ENCODE measurements at regions not wholly inside any gene's neighbourhood (a gene's known extent, or its start where the extent isn't known, plus 50 kb on each side); places are given as distances from the start of the nearest gene placed in this dataset.

DNA sequence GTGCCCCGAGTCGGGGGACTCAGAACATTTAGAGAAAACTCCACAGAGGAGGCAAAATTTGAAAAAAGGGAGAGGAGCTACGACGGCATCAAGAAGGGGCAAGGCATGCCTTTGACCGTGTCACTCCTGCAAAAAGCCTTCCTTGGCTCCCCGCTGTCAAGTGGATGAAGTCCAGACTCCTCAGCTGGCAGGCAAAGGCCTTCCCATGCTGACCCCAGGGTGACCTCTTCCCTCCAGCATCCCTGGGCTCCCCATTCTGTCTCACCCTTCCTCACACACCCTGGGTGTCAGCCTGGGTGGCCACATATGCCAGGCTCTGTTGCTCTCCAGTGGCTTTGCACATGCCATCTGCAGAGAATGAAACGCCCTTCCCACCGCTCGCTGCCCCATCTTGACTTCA lies 88.4 kb upstream of the ZMIZ1 start:
- no peak for DNase-seq

DNA sequence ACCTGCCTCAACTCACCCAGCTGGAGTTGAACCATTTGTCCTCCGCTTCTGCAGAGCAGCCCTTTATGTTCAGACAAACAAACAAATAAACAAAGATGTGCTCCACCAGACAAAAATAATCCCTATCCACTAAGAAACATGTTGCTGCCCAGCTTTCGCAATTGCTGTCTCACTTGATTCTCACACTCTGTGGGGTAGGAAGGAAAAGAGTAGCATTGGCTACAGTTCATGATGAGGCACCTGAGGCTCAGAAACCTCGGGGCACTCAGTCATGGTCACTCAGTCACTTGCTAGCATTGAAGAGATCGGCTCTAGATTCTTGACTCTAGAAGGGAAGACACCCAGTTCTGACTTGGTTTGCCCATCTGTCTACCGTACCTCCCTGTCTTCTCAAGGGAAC lies 88.0 kb upstream of the ZMIZ1 start:
- no peak for DNase-seq

DNA sequence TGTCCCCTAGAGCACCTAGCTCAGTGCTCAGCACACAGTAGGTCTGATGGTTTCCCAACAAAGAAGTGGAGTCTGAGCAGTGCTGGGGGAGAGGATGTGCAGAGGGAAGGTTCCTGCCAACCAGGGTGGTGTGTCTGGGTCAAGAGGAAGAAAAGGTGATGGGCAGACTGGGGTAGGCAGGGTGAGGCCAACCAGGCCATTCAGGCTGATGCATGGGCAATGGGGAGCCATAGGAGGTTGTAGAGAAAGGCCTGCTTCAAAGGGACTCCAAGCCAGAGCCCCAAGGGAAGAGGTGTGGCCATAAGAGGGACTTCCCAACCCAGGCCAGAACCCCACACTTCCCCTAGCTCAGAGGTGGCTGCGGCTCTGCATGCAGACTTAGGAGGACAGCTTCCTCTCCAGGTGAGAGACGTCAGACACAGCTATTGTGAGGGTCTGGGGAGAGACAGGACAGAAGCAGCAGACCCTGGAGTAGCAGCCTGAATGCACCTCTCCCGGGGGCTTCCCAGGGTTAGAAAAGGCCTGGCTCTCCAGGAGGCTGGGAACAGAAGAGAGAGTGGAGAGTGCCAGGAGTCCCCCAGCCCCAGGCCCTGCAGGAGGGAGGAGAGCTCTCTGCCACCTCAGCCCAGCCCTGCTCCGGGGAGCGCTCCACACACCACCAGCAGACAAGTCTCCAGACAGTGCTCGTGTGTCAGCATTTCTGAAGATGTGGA lies 87.4 kb upstream of the ZMIZ1 start:
- DNase-seq = peak; percentile 22

DNA sequence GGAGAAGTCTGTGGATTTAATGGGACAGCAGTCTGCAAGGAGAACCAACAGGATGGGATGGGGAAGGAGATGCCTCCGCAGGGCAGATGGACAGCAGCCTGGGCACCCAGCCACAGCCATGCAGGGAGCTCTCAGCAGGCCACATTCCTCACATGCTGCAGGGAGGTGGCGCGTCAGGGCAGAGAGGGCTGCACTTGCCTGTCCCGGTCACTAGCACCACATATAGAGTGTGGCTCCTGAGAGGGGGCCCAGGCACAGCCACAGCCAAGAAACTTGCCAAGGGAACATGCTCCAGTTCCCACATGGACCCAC lies 86.8 kb upstream of the ZMIZ1 start:
- DNase-seq = no peak

DNA sequence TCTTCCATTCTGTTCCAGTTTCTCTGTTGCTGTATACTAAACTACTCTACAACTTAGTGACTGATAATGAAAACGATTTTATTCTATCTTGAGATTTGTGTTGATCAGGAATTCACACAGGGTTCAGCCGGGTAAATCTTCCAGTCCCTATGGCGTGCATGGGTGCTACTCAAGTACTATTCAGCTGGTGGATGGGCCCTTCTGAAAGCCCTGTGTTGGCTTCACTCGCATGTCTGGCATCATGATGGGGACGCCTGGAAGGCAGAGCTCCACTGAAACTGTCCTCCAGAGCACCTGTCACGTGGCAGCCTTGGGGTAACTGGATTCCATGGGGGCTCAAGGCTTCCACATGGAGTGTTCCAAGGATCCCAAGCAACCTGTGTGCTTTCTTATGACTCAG lies 86.0 kb upstream of the ZMIZ1 start:
- DNase-seq = no peak

DNA sequence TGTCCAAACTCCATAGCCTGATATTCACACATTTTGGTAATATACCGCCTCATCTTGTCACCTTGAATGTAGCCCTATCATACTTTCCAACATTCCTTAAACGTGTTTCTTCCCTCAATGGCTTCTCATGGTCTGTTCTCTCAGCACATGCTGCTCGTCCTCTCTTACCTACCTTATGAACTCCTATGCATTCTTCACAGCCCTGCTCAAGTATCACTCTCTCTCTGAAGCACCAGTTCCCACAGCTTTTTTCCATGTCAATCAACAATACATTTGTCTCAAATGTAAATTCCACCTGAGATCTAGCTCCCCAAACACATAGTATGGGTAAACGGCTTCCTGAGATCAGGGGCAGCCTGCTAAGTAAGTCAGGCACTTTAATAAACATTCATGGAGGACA lies 85.2 kb upstream of the ZMIZ1 start:
- no peak for DNase-seq

DNA sequence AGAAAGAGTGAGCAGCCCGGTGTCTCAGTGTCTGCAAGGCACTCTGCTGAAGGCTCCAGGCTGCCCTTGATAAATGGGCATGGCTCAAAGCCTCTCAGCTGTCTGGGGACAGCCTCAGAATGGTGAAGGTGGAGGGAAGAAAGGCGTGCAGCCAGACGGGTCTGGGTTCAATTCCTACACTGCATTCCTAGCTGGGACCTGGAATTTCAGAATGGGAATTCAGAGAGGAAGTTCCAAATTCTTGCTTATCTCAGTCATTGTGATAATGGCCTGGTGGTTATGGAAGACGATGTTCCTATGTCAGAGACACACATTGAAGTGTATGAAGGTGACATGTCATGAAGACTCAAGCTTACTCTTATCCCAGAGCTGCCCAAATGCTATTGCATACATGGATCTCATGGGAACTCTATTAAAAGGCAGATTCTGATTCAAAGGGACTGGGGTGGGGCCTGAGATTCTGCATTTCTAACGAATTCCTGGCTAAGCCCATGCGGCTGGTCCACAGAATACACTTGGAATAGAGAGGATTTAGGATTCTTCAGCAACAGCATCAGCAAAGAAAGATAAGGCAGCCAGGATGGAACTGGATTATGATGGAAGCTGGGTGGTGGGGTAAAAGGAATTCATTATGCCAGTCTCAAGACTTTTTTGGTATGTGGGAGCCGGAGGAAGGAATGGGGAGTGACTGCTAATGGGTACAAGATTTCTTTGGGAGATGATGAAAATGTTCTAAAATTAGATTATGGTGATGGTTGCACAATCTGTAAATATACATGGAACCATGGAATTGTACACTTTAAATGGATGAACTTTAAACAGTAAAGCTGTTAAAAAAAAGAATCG lies 82.6 kb upstream of the ZMIZ1 start:
- no peak for DNase-seq

DNA sequence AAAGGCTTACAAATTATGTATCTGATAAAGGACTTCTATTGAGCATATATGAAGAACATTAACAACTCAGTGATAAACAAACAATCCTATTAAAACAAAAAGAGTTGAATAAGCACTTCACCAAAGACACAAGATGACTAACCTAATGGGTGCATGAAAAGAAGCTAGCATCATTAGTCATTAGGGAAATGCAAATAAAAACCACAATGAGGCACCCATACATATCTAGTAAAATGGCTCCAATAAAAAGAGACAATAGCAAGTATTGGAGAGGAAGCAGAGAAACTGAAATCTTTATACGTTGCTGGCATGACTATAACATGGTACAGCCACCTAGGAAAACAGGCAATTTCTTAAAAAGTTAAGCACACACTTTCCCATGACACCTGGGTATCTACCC lies 77.6 kb upstream of the ZMIZ1 start:
- DNase-seq = no peak

DNA sequence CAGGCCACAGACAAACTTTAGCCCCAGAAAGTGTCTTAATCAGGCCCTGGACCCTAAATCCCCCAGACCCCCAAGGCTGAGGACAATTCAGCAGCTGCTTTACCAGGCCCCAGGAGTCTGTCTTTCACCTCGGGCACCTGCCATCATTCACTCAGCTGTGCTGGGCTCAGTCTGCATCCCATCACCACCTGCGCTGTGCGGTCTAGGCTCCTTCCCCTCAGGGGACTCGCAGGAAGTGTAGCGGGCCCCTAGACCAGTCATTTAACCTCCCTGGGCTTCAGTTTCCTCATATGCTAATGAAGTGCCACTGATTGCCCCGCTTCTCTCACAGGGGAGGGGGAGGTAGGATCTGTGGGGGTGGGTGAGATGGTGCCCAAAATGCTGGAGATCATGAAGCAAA lies 76.4 kb upstream of the ZMIZ1 start:
- peak; percentile 11 for DNase-seq

DNA sequence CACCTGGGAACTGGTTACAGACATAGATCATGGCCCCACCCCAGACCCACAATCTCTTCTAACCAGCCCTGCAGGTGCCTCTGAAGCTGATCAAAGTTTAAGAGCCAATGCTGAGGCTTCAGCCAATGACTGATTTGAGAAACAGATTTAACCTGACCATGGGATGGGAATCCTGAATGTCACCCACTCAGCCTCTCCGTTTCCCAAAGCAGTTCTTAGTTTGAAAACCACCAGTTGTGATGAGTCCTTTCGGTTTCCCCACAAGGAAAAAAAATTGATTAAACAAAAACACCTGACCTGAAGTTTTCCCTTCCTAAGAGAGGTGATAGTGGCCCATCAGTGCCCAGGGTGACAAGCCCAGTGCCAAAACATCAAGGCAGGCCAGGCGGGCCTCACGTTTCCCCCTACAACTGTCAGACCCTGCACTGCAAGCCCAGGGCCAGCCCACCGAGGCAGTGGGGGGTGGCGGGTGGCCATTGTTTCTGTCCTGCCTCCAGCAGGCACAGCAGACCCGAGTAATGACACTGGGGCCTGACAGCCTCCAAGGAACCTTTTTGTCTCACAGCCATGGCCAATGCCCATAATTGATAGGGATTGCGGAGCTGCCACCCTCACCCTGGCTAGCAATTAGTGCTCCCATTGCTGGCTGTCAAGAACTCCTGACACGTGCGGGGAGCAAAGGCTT lies 75.4 kb upstream of the ZMIZ1 start:
- DNase-seq = no peak

DNA sequence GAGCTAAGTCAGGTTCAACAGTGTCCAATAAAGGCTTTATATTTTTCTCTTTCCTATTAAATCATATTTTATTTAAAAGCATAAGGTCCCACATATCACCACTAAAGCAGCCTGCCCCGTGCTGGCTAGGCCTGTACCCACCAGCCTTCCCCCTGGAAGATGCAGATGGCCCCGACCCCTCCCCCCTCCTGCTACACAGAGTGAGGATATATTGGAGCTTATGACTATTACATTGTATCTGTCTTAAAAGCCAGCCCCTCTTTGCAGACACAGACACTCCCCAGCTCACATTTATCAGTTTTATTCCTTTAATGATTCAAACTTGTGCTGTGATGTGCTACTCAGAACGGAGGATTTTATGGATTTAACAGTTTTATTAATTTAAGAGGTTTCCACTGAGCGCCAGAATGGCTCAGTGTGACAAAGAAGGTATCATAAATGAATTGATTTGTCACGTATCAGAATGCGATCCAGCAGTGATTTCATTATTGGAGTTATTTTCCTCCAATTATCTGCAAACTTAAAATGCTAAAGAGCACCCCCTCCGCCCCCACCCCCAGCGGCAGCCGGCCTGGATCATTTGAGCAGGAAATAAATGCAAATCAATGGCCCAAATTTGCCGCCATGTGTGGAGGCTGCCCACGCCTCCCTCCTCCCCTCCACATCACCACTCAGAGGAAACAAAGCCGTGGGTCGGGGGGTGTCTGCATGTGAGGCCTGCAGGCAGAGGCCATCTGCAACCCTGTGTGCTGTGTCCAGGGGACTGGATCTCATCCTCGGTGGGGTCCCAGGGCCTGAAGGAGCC lies 72.6 kb upstream of the ZMIZ1 start:
- DNase-seq = no peak

DNA sequence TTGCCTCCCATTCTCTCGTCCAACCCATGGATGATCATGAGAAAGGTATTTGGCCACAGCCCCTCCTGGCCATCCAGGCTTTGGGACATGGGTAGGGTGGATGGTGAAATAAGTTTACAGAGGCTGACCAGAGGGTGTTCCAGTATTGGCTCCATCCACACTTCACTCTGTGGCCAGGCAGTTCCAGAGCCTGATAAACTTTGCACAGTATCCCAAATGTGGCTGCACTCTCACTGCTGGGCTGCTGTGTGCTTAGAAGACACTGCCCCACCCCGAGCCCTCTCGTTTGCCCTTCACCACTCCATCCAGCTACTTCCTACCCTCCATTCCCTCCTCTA lies 72.0 kb upstream of the ZMIZ1 start:
- no peak for DNase-seq

DNA sequence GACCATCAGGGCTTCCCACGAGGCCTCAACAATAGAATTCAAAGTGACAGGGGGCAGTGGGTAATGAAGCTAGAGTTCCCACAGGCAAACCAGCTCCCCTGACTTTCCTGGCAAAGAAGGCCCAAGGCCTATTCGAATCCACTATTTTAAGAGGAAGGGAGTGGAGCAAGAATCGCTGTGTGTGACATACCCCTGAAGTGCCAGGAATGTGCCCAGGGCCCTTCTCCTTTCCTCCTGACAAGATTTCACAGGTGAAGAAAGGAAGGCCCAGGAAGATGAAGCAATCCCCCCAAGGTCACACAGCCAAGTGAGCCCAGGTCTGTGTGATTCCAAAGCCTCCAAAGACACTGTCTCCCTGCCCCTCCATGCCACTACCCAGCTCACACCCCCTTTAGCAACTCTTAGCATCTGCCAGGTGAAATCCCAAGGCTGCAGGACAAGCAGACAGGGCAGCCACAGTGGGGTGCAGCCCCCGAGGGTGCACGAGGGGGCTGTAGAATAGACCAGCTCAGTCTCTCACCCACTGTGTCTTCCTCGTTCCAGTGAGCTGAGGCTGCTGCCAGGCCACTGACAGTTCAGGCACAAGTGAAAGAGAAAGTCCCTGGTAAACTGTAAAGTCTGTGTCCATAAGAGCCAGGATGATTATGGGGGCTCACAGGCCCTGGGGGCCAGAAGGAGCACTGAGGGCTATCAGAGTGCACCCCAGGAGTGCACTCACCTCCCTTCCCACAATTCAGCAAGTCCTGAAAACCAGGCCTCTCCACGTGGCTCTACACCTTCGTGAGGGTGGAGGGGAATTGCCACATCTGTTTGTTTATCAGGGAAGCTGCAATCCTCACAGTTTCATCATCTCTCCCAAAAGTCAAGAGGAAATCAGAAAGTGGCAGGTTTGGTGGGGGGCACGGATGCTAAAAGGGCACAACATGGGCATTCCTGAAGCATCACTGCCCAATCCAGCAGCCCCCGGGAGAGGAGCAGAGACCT lies 70.8 kb upstream of the ZMIZ1 start:
- DNase-seq = no peak

DNA sequence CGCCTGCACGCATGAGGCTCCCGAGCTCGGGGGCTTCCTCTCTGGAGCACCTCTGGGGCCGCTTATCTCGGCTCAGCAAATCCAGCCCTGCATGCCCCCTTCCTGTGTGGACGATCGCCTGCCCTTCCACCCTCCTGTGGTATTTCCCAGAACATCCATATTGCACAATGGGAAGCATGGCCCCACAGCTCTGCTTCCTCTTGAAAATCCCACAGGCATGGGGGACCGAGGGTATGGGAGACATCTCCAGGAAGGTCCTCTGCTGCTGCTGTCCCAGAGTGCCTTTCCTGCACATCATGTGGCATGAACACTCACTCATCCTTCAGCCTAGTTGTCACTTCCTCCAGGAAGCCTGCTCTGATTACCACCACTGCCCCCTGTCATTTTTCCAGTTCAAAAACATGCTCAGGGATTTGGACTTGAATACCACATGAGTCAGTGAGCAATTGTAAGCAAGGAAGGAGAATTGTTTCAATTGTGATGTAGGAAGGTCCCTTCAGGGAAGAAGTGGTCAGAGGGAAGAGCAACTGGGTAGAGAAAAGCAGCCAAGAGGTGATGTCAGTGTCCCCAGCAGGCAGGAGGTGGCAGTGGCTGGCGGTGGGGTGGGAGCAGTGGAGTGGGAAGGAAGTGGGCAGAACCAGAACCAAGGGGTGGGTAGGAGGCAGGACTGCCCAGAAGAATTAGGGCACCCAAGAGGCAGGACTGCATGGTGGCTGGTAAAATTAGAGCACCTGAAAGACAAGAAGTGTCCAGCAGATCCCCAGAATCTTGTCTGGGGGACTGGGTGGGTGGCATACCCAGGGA lies 67.5 kb upstream of the ZMIZ1 start:
- DNase-seq = no peak

DNA sequence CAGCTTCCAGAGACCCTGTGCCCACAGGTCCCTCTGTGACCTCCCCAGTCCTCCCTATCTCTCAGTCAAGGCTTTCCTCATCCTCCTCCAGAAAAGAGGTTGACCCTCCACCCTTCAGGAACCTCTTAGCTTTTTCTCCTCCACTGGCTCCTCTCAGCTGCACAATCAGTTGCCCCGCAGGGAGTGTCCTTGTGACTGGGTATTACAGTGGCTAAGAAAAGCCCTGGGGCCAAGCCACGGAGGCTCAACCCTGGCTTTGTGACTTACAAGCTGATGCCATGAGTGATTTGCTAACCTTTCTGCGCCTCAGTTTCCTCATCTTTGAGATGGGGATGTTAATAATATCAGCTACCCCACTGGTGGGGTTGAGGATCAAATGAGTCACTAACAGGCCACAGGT lies 66.4 kb upstream of the ZMIZ1 start:
- DNase-seq = no peak

DNA sequence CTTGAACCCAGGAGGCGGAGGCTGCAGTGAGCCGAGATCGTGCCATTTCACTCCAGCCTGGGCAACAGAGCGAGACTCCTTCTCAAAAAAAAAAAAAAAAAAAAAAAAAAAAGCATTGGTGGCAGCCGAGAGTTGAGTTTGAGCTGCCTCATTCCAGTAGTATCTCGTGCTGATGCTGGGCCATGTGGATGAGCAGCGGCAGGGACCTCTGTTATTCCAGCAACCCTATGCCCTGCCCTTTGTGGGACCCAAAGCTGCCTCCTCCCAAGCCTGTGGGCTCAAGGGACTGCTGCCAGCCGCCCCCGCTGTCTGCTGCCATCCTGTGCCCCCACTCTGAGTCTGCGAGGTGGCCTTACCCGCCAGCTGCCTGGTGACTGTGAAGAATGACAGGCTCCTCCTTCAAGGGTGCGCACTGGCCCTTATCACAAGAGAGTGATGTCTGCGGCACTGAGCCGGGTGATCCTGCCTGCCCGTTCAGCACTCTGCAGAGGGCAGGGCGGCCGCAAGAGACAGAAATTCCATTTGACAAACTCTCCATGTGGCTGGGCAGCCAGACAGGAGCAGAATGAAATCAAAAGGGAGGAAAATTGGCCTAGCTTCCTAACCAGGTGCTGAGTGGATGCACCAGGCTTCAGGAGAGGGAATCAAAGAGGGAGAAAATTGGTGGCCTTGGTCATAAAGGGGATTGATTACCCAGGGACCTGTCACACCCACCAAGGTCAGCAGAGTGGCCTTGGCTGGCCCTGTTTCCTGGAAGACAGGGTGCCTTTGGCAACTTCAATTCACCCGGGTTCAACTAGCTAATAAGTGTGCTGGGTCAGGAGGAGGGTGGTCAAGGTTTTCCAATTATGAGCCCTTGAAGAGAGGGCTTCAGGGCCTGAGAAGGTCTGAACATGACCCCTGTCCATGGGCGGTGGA lies 65.3 kb upstream of the ZMIZ1 start:
- DNase-seq = no peak

DNA sequence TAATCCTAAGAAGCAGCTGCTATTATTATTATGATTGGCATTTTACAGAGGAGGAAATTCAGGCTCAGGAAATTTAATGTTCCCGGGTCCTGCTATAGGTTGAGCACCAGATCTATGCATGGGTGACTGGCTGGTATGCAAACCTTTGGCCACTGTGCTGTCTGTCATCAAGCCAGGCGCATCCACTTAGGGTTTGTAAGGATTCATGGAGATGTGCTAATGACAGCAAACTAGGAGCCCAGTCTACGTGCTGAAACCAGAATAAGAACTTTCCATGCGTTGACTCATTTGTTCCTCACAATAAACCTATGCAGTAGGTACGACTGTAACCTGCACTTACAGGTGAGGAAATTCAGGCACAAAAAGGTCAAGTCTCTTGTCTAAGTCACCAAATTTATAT lies 64.5 kb upstream of the ZMIZ1 start:
- DNase-seq = no peak

DNA sequence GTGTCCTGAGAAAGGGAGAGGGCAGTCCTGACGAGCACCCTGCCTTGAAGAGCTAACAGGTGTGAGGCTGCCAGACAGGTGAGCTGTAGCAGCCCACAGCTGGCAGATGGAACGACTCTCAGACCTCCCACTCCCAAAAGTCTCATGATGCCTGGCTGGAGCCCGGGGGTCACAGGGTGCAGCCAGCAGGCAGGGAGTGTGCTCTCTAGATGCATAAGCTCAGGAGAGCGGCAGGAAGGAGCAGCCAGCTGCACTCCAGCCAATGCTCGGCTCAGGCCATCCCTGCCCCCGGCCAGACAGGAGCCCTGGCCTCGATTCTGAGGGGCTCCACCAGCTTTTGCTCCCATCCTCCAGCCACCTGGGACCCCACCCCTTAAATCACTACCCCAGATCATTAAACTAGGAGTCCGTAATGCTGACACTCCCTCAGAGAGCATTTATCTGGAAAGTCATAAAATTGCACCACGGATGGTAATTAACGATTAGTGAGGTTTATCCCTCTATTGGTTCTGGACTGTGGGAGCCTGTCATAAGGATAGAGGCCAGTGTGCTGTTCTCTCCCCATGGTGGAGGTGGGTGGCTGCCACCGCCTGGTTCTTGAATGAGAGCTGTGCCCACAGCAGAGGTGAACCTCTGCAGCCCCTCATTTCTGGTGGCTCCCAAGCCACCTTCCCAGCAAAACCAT lies 63.5 kb upstream of the ZMIZ1 start:
- DNase-seq = no peak

DNA sequence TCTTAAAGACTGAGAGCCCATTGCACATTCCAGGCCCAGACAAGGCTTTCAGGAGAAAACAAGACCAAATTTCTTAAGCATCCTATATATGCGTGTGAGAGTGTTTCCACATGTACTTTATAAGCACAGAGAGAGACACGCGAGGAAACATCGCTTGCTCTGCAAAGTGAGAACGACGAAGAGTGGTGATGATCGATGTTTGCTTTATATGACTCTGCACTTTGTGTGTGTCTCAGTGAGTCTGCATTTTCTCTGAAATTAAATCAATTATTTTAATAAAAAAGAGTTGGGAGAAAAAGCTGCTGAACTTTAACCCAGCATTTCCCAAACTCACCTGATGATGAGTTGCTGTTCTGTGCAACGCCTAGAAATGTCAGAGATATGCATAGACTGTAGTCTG lies 61.7 kb upstream of the ZMIZ1 start:
- no peak for DNase-seq

Data from CD4-positive, alpha-beta T cell treated with Interferon gamma for 1 hour (primary cell).